MCF 10A (cell line): ENCODE measurements at regions not wholly inside any gene's neighbourhood (a gene's known extent, or its start where the extent isn't known, plus 50 kb on each side); places are given as distances from the start of the nearest gene placed in this dataset.

Experiments used
- BruUV-seq: library from RNA; stranded (reverse); fragments of 400-500 nt; replicated peaks from 2 replicates; lab custom pipeline; 2021; lab: Mats Ljungman, UMichigan
- CTCF ChIA-PET: fragments of 300-600 bp; sonication (Branson Sonifier 250); formaldehyde crosslinking; extraction: SDS; loops from one replicate; lab custom pipeline; 2021; ENCODE audit warnings: antibody characterized with exemption, inconsistent platforms; lab: Yijun Ruan, JAX
- POLR2A ChIA-PET: fragments of 300-600, 350-650 bp; sonication (Branson Sonifier 250); formaldehyde crosslinking; extraction: SDS; loops from one replicate; lab custom pipeline; 2020; ENCODE audit warnings: antibody characterized with exemption, inconsistent platforms; lab: Yijun Ruan, JAX
- DNase-seq: peaks from one replicate; pipeline ENCODE4 v3.0.0-alpha.2; 2018; ENCODE audit not compliant: unreplicated experiment
- H3K27ac Mint-ChIP-seq: one replicate; pipeline ENCODE4 v1.8.0; 2022; ENCODE audit warnings: mild to moderate bottlenecking, low read depth, mixed read lengths; ENCODE audit not compliant: unreplicated experiment
- H3K27me3 Mint-ChIP-seq: one replicate; pipeline ENCODE4 v1.8.0; 2022; ENCODE audit warnings: mixed read lengths; ENCODE audit not compliant: insufficient read depth, unreplicated experiment
- H3K36me3 Mint-ChIP-seq: one replicate; pipeline ENCODE4 v1.8.0; 2022; ENCODE audit warnings: mild to moderate bottlenecking, moderate library complexity, mixed read lengths; ENCODE audit not compliant: insufficient read depth, unreplicated experiment
- H3K4me1 Mint-ChIP-seq: one replicate; pipeline ENCODE4 v1.8.0; 2022; ENCODE audit warnings: mixed read lengths; ENCODE audit not compliant: insufficient read depth, unreplicated experiment
- H3K4me3 Mint-ChIP-seq: one replicate; pipeline ENCODE4 v1.8.0; 2022; ENCODE audit warnings: mild to moderate bottlenecking, moderate library complexity, mixed read lengths; ENCODE audit not compliant: unreplicated experiment
- H3K9me3 Mint-ChIP-seq: one replicate; pipeline ENCODE4 v1.8.0; 2022; ENCODE audit warnings: mixed read lengths; ENCODE audit not compliant: unreplicated experiment
- intact Hi-C: fragments of 100-400 bp; cut with micrococcal nuclease; formaldehyde crosslinking; loops from 2 replicates; pipeline ENCODE4 v1.14.1; 2022
- TF ChIP-seq, protein P1 (sequence below): fragments of 200-600 bp; IDR thresholded peaks from one replicate; pipeline ENCODE4 v1.8.0; 2022; ENCODE audit warnings: antibody characterized with exemption, mild to moderate bottlenecking; ENCODE audit not compliant: unreplicated experiment

DNA sequence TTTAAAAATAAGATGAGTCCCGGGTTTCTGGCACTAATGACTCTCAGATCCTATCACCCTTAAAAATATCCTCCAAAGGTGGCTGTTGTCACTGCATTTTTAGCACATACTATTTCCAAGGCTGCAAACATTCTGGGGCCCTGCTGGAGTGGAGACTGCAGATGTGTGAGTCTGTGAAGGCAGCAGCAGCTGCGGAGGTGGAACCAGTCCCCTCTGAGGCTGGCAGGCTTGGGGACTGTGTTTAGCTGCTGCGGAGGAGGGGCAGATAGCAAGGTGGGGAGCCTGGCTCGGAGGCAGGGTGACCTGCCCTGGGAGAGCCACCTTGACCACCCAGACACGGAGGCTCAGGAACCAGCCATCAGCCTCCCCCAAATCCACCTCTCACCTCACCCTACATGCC lies 77.0 kb downstream of the C5orf15 start:
- no peaks in the 10 kb centered on the region for H3K27me3 Mint-ChIP-seq
- BruUV-seq, result no TSS peak
- intact Hi-C loops, result no loop called here
- H3K4me3 Mint-ChIP-seq, result no peak overlapping the region
- TF ChIP-seq, protein P1, sequence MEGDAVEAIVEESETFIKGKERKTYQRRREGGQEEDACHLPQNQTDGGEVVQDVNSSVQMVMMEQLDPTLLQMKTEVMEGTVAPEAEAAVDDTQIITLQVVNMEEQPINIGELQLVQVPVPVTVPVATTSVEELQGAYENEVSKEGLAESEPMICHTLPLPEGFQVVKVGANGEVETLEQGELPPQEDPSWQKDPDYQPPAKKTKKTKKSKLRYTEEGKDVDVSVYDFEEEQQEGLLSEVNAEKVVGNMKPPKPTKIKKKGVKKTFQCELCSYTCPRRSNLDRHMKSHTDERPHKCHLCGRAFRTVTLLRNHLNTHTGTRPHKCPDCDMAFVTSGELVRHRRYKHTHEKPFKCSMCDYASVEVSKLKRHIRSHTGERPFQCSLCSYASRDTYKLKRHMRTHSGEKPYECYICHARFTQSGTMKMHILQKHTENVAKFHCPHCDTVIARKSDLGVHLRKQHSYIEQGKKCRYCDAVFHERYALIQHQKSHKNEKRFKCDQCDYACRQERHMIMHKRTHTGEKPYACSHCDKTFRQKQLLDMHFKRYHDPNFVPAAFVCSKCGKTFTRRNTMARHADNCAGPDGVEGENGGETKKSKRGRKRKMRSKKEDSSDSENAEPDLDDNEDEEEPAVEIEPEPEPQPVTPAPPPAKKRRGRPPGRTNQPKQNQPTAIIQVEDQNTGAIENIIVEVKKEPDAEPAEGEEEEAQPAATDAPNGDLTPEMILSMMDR, result no peak
- H3K36me3 Mint-ChIP-seq, result no peaks in the 10 kb centered on the region
- ChIA-PET POLR2A (no interaction called here), CTCF (interaction anchor here (0.6 to 1.3 kb wide), 2 partner anchors 22 to 468 kb away, joined by 4 read pairs; no protein-coding TSS in a partner anchor)
- no peaks in the 10 kb centered on the region for H3K9me3 Mint-ChIP-seq
- no peak for DNase-seq
- peaks cover 6% of the 10 kb centered on the region for H3K4me1 Mint-ChIP-seq
- H3K27ac Mint-ChIP-seq, result no peak overlapping the region

DNA sequence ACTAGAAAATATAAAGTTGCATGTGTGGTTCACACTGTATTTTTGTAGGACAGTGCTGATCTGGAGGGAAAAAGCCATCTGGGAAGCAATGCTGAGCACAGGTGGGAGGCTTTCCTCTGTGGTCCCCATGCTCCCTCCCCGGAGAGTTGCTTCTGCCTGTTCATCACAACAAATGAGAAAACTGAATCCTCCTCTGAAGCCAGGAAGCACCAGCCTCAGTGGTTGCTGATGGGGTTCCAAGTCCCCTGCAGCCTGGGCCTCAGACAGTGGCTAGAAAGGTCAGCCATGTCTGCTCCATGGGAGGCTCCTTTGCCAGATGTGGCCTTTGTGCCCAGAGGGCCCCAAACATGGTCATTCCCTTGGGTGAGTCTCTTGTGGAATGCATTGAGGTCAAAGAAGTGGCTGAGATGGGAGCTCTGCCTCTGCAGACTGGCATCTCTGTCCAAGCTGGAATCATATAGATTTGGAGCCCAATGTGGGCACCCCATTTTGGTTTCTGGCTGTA lies 77.6 kb downstream of the C5orf15 start:
- Mint-ChIP-seq H3K4me1 (peaks cover under 1% of the 10 kb centered on the region), H3K27ac (no peak overlapping the region), H3K27me3 (no peaks in the 10 kb centered on the region), H3K4me3 (no peak overlapping the region), H3K9me3 (no peaks in the 10 kb centered on the region), H3K36me3 (no peaks in the 10 kb centered on the region)
- no TSS peak for BruUV-seq
- ChIA-PET CTCF (no interaction called here), POLR2A (no interaction called here)
- TF ChIP-seq, protein P1, result no peak
- DNase-seq, result no peak
- intact Hi-C loops, result no loop called here

DNA sequence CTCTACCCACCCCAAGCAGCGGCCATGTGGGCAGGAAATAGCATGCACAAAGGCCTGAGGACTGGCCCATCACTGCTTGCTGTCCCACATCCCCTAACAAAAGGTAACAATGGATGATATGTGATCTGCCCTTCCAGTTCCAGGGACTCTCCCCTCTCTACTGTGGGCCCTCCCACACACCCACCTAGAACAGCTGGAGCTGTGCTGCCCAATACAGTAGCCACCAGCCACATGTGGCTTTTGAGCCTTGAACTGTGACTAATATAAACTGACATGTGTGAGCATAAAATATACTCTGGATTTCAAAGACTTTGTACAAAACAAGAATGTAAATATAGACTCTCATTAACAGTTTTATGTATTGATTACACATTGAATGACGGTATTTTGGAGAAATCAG lies 78.1 kb downstream of the C5orf15 start:
- Mint-ChIP-seq H3K9me3 (no peaks in the 10 kb centered on the region), H3K36me3 (no peaks in the 10 kb centered on the region), H3K27me3 (no peaks in the 10 kb centered on the region), H3K4me1 (no peaks in the 10 kb centered on the region), H3K27ac (no peak overlapping the region), H3K4me3 (no peak overlapping the region)
- TF ChIP-seq, protein P1, result no peak
- no TSS peak for BruUV-seq
- ChIA-PET CTCF (no interaction called here), POLR2A (no interaction called here)
- DNase-seq, result no peak
- intact Hi-C loops, result no loop called here

DNA sequence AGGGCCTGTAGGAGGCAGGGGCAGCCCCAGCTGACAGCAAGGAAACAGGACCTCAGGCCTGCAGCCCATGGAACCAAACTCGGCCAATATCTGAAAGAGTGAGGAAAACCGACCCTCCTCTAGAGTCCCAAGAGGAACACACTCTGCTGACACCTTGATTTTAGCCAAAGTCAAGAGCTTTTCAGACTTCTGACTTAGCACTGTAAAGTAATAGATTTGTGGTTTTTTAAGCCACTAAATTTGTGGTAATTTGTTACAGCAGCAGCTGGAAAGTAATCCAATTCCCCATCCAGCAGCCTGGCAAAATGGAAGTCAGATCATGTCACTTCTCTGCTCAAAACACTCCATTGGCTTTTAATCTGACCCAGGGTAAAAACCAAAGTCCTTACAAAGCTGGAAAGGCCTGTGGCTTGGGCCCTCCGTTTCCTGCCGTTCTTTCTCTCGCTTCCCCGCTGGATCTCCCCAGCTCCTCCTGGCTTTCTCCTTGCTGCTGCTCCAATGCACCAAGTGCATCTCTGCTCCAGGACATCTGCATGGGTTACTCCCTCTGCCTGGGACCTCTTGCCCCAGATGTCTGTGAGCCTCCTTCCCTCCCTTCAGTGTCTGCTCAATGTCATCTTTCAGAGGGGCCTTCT lies 79.0 kb downstream of the C5orf15 start:
- POLR2A ChIA-PET, result interaction anchor here (0.7 kb wide), 1 partner anchor 11 kb away, joined by 3 read pairs; no protein-coding TSS in a partner anchor
- intact Hi-C loops, result no loop called here
- DNase-seq, result no peak
- H3K4me1 Mint-ChIP-seq, result no peaks in the 10 kb centered on the region
- H3K27me3 Mint-ChIP-seq, result no peaks in the 10 kb centered on the region
- TF ChIP-seq, protein P1, result no peak
- CTCF ChIA-PET, result interaction anchor here (2.3 kb wide), 1 partner anchor 20 kb away, joined by 7 read pairs; no protein-coding TSS in a partner anchor
- no peaks in the 10 kb centered on the region for H3K9me3 Mint-ChIP-seq
- H3K4me3 Mint-ChIP-seq, result no peak overlapping the region
- H3K36me3 Mint-ChIP-seq, result no peaks in the 10 kb centered on the region
- no peak overlapping the region for H3K27ac Mint-ChIP-seq
- BruUV-seq, result no TSS peak
